ENCODE measurements at regions not wholly inside any gene's neighbourhood (a gene's known extent, or its start where the extent isn't known, plus 50 kb on each side); places are given as distances from the start of the nearest gene placed in this dataset.

- BruUV-seq (replicated peaks): no TSS peak
- in situ Hi-C loops (cut with HindIII; ENCODE audit: low pct_unique_long_range_greater_than_20kb, low sequenced_read_pairs) (no loop called here), intact Hi-C loops (cut with micrococcal nuclease; ENCODE audit: unreplicated experiment) (loop anchor here (1.0 kb wide), 1 partner anchor 145 kb away; no protein-coding TSS in a partner anchor)
- no peak overlapping the region for H3K4me3 ChIP-seq (ENCODE audit: low read depth in 2 of 2, low read length in 2 of 2)
- no peaks in the 10 kb centered on the region for H3K27me3 ChIP-seq (ENCODE audit: control insufficient read depth, insufficient read depth, low read length)
- ChIA-PET CTCF (interaction anchor here (1.4 kb wide), 1 partner anchor 294 kb away, joined by 3 read pairs; no protein-coding TSS in a partner anchor), POLR2A (no interaction called here)
- DNase-seq (ENCODE audit: low read depth, low spot score): peak; percentile 13
- no peaks in the 10 kb centered on the region for H3K4me1 ChIP-seq (ENCODE audit: control insufficient read depth, insufficient read depth, low read length)
- peak; percentile 63 for ATAC-seq
- H3K9me3 ChIP-seq (ENCODE audit: control insufficient read depth, insufficient read depth, low read depth, low read length): no peaks in the 10 kb centered on the region
- TF ChIP-seq POLR2AphosphoS5 (IDR thresholded peaks at IDR 0.05; ENCODE audit: low read depth, low read length) (no peak), SIN3A (IDR thresholded peaks at IDR 0.05; ENCODE audit: borderline replicate concordance, insufficient read depth, low read depth, low read length) (no peak), TCF7L2 (IDR thresholded peaks at IDR 0.05; ENCODE audit: low read depth, low read length) (no peak), REST (IDR thresholded peaks at IDR 0.05; ENCODE audit: insufficient read depth in 1 of 2, low read depth in 2 of 2, low read length in 1 of 2) (no peak), CTCF (IDR thresholded peaks at IDR 0.05) (peak; percentile 71)
- H3K27ac ChIP-seq (ENCODE audit: low read length): no peak overlapping the region
- H3K36me3 ChIP-seq (ENCODE audit: control insufficient read depth, insufficient read depth, low read length): no peaks in the 10 kb centered on the region
These were observed 381.1 kb downstream of the SEC23A start for GRCh38 chr14:38721822-38722431.

- no peaks in the 10 kb centered on the region for H3K9me3 ChIP-seq (ENCODE audit: control insufficient read depth, insufficient read depth, low read depth, low read length)
- ChIA-PET POLR2A (no interaction called here), CTCF (no interaction called here)
- no peak for TF ChIP-seq REST (IDR thresholded peaks at IDR 0.05; ENCODE audit: insufficient read depth in 1 of 2, low read depth in 2 of 2, low read length in 1 of 2)
- in situ Hi-C loops (cut with HindIII; ENCODE audit: low pct_unique_long_range_greater_than_20kb, low sequenced_read_pairs): no loop called here
- no peak for DNase-seq (ENCODE audit: low read depth, low spot score)
- H3K36me3 ChIP-seq (ENCODE audit: control insufficient read depth, insufficient read depth, low read length): no peaks in the 10 kb centered on the region
- no peak overlapping the region for H3K27ac ChIP-seq (ENCODE audit: low read length)
- no peaks in the 10 kb centered on the region for H3K27me3 ChIP-seq (ENCODE audit: control insufficient read depth, insufficient read depth, low read length)
- no TSS peak for BruUV-seq (replicated peaks)
- H3K4me1 ChIP-seq (ENCODE audit: control insufficient read depth, insufficient read depth, low read length): no peaks in the 10 kb centered on the region
- no peak for ATAC-seq
- H3K4me3 ChIP-seq (ENCODE audit: low read depth in 2 of 2, low read length in 2 of 2): no peak overlapping the region
- intact Hi-C loops (cut with micrococcal nuclease; ENCODE audit: unreplicated experiment): no loop called here
These were observed 384.5 kb downstream of the SEC23A start for GRCh38 chr14:38718519-38718918.

All from Panc1 (cell line).